PC-3 (cell line): ENCODE measurements at regions not wholly inside any gene's neighbourhood (a gene's known extent, or its start where the extent isn't known, plus 50 kb on each side); places are given as distances from the start of the nearest gene placed in this dataset.

ENCODE experiments used
- ATAC-seq: fragments of 200-7000 bp; cut with Tn5 transposase; 2 replicates; pipeline ENCODE4 v1.9.1; 2020; ENCODE audit warnings: mild to moderate bottlenecking, moderate library complexity
- BruUV-seq: library from RNA; stranded (reverse); fragments of 400-500 nt; replicated peaks from 2 replicates; lab custom pipeline; 2021; lab: Mats Ljungman, UMichigan
- CTCF ChIA-PET: fragments of 300-600 bp; sonication (Branson Sonifier 250); formaldehyde crosslinking; loops from one replicate; lab custom pipeline; 2022; ENCODE audit warnings: antibody characterized with exemption; lab: Charles Lee
- POLR2A ChIA-PET: fragments of 300-600 bp; sonication (Branson Sonifier 250); formaldehyde crosslinking; loops from one replicate; lab custom pipeline; 2022; ENCODE audit warnings: antibody characterized with exemption; ENCODE audit not compliant: unreplicated experiment; lab: Charles Lee
- DNase-seq: peaks from one replicate; pipeline ENCODE4 v3.0.0-alpha.2; 2015
- H2AFZ ChIP-seq: fragments of 300-600 bp; sonication (generic); 2 replicates; pipeline ENCODE4 v1.6.0; 2016; ENCODE audit warnings: antibody characterized with exemption, low read length
- H3F3A ChIP-seq: fragments of 300-600 bp; sonication (generic); one replicate; pipeline ENCODE4 v1.6.0; 2017; ENCODE audit warnings: antibody characterized with exemption, low read length, control low read depth, mild to moderate bottlenecking; ENCODE audit not compliant: unreplicated experiment
- H3K27ac ChIP-seq: fragments of 300-600 bp; sonication (generic); 2 replicates; pipeline ENCODE4 v1.5.1; 2016; ENCODE audit warnings: mild to moderate bottlenecking, low read length
- H3K27me3 ChIP-seq: fragments of 300-600 bp; sonication (generic); 2 replicates; pipeline ENCODE4 v1.6.1; 2016; ENCODE audit warnings: low read length, mixed read lengths
- H3K36me3 ChIP-seq: fragments of 300-600 bp; sonication (generic); 2 replicates; pipeline ENCODE4 v1.6.1; 2016; ENCODE audit warnings: low read depth, mixed run types, low read length, mixed read lengths
- H3K4me1 ChIP-seq: fragments of 300-600 bp; sonication (generic); 2 replicates; pipeline ENCODE4 v1.5.1; 2016; ENCODE audit warnings: low read length; ENCODE audit not compliant: insufficient read depth
- H3K4me2 ChIP-seq: fragments of 300-600 bp; sonication (generic); 2 replicates; pipeline ENCODE4 v1.6.0; 2016; ENCODE audit warnings: low read length
- H3K4me3 ChIP-seq: fragments of 300-600 bp; sonication (generic); 2 replicates; pipeline ENCODE4 v1.5.1; 2016; ENCODE audit warnings: mild to moderate bottlenecking, low read length, mixed read lengths
- H3K79me2 ChIP-seq: fragments of 300-600 bp; sonication (generic); 2 replicates; pipeline ENCODE4 v1.6.1; 2017; ENCODE audit warnings: low read length, mixed read lengths
- H3K9ac ChIP-seq: fragments of 300-600 bp; sonication (generic); 2 replicates; pipeline ENCODE4 v1.6.0; 2016; ENCODE audit warnings: mild to moderate bottlenecking, low read length
- H3K9me2 ChIP-seq: fragments of 300-600 bp; sonication (generic); replicated peaks from 2 replicates; pipeline ENCODE4 v1.6.1; 2016; ENCODE audit warnings: mixed run types, low read length, mixed read lengths
- H3K9me3 ChIP-seq: fragments of 300-600 bp; sonication (generic); 2 replicates; pipeline ENCODE4 v1.6.1; 2016; ENCODE audit warnings: low read length, mixed read lengths
- H4K20me1 ChIP-seq: fragments of 300-600 bp; sonication (generic); 2 replicates; pipeline ENCODE4 v1.6.1; 2016; ENCODE audit warnings: low read length, mixed read lengths
- EZH2 ChIP-seq: fragments of 300-600 bp; sonication (generic); IDR thresholded peaks from one replicate; pipeline ENCODE4 v1.6.1; 2017; ENCODE audit warnings: antibody characterized with exemption, mild to moderate bottlenecking, low read length; ENCODE audit not compliant: unreplicated experiment
- EZH2phosphoT487 ChIP-seq: fragments of 300-600 bp; sonication (generic); IDR thresholded peaks from 2 replicates; pipeline ENCODE4 v1.6.1; 2018; ENCODE audit warnings: mild to moderate bottlenecking, antibody characterized with exemption, low read length, borderline replicate concordance
- intact Hi-C: fragments of 100-400 bp; cut with micrococcal nuclease; formaldehyde crosslinking; loops from 2 replicates; pipeline ENCODE4 v1.9.0; 2023
- TF ChIP-seq, protein P1 (sequence below): fragments of 300-600 bp; sonication (generic); conservative IDR thresholded peaks from 2 replicates; pipeline ENCODE4 v1.5.1; 2017; ENCODE audit warnings: antibody characterized with exemption, low read depth, mild to moderate bottlenecking, low read length

DNA sequence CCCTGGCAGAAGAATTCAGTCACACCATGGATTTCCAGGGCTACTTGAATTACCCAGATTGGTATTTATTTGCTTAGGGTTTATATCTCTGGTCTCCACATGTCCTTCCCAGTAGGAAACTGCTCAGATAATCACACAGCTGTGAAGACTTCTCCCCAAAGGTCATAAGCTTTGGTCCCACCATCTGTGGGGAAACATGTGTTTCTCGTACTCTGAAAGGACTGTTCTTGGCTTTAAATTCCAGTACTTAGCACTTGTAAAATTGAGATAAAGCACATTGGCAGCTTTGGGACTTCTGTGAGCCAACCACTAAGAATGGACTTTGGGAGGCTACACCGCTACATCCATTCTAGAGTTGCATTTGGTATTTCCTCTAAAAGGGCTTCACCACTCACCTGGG, 205.3 kb upstream of the FOXA2 start:
- no peaks in the 10 kb centered on the region for H3K9me3 ChIP-seq
- DNase-seq, result no peak
- no peak overlapping the region for H2AFZ ChIP-seq
- ChIA-PET CTCF (no interaction called here), POLR2A (no interaction called here)
- no peak overlapping the region for H3K9ac ChIP-seq
- no peaks in the 10 kb centered on the region for H3F3A ChIP-seq
- TF ChIP-seq EZH2phosphoT487 (no peak), EZH2 (no peak)
- TF ChIP-seq, protein P1, sequence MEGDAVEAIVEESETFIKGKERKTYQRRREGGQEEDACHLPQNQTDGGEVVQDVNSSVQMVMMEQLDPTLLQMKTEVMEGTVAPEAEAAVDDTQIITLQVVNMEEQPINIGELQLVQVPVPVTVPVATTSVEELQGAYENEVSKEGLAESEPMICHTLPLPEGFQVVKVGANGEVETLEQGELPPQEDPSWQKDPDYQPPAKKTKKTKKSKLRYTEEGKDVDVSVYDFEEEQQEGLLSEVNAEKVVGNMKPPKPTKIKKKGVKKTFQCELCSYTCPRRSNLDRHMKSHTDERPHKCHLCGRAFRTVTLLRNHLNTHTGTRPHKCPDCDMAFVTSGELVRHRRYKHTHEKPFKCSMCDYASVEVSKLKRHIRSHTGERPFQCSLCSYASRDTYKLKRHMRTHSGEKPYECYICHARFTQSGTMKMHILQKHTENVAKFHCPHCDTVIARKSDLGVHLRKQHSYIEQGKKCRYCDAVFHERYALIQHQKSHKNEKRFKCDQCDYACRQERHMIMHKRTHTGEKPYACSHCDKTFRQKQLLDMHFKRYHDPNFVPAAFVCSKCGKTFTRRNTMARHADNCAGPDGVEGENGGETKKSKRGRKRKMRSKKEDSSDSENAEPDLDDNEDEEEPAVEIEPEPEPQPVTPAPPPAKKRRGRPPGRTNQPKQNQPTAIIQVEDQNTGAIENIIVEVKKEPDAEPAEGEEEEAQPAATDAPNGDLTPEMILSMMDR, result no peak
- no peak overlapping the region for H3K27ac ChIP-seq
- ATAC-seq, result no peak
- H3K79me2 ChIP-seq, result no peaks in the 10 kb centered on the region
- H4K20me1 ChIP-seq, result no peaks in the 10 kb centered on the region
- peaks cover 28% of the 10 kb centered on the region for H3K4me1 ChIP-seq
- no peaks in the 10 kb centered on the region for H3K36me3 ChIP-seq
- intact Hi-C loops, result no loop called here
- H3K27me3 ChIP-seq, result no peaks in the 10 kb centered on the region
- H3K4me2 ChIP-seq, result no peak overlapping the region
- no peak overlapping the region for H3K4me3 ChIP-seq
- no peaks in the 10 kb centered on the region for H3K9me2 ChIP-seq
- BruUV-seq, result no TSS peak

DNA sequence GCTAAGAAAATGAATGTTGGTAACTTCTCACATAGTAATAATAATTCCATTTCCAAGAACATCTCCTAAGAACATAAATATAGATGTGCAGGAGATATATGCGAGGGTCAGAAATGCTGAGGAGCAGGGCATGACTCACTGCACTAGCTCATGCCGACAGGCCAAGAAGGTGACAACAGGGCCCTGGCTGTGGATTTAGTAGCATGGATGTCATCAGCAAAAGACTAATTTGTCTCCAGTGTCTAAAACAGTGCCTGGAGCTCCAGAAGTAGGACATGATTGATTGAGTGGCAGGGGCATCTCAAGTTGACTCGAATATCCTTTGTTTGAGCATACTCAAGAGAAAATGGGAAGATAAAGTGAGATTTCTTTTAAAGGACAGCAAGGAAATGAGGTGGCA, 207.0 kb upstream of the FOXA2 start:
- DNase-seq (no peak), ATAC-seq (no peak)
- intact Hi-C loops, result no loop called here
- TF ChIP-seq EZH2phosphoT487 (no peak), EZH2 (no peak)
- TF ChIP-seq, protein P1, result no peak
- no peak overlapping the region for H2AFZ ChIP-seq
- no peaks in the 10 kb centered on the region for H3K79me2 ChIP-seq
- H3K4me3 ChIP-seq, result no peak overlapping the region
- ChIA-PET CTCF (no interaction called here), POLR2A (no interaction called here)
- no peaks in the 10 kb centered on the region for H3F3A ChIP-seq
- no peaks in the 10 kb centered on the region for H3K9me2 ChIP-seq
- BruUV-seq, result no TSS peak
- H3K4me1 ChIP-seq, result peaks cover 45% of the 10 kb centered on the region
- H3K27me3 ChIP-seq, result no peaks in the 10 kb centered on the region
- H4K20me1 ChIP-seq, result no peaks in the 10 kb centered on the region
- no peaks in the 10 kb centered on the region for H3K36me3 ChIP-seq
- no peak overlapping the region for H3K9ac ChIP-seq
- no peaks in the 10 kb centered on the region for H3K9me3 ChIP-seq
- H3K27ac ChIP-seq, result peak overlapping the region; percentile 34
- peak overlapping the region; percentile 21; the same call in 1 of the 2 replicates for H3K4me2 ChIP-seq

DNA sequence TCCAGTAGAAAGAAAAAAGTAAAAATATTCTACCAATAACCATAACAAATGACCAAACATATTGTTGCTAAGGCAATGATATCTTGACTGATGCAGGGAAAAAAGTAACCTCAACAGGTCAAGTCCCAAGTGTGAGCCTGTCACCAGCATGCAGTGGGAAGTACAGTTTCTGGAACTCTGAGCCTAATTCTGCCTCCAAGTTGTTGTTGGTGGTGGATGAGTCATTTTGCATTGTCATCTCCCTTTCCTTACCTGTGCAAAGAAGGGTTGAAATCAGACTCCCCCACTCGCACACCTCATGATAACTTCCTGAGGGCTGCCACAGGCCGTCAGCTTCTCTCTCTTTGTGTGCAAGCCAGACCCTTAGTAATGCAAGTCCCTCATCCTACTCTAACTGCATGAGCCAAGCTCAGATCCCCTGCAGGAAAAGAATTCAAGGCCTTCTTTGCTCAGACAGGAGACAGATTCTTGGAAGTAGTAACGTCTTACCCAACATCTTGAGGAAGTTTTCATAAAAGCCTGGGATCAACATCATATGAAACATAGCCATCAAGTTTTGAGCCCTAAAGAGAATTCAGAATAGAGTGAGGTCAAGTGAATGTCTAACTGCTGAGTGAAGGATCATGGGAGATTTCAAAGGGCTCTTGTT, 207.6 kb upstream of the FOXA2 start:
- TF ChIP-seq, protein P1, result no peak
- TF ChIP-seq EZH2phosphoT487, result no peak
- Histone ChIP-seq H3K9ac (no peak overlapping the region), H3K9me2 (no peaks in the 10 kb centered on the region), H3K27me3 (no peaks in the 10 kb centered on the region), H3K4me2 (peak overlapping the region; percentile 21), H3K4me1 (peaks cover 49% of the 10 kb centered on the region), H2AFZ (peak overlapping the region; percentile 18; the same call in 1 of the 2 replicates), H3K79me2 (no peaks in the 10 kb centered on the region), H3K9me3 (no peaks in the 10 kb centered on the region), H3K36me3 (no peaks in the 10 kb centered on the region), H3F3A (no peaks in the 10 kb centered on the region), H3K4me3 (no peak overlapping the region), H4K20me1 (no peaks in the 10 kb centered on the region), H3K27ac (peak overlapping the region; percentile 56)
- intact Hi-C loops, result no loop called here
- ATAC-seq, result no peak
- BruUV-seq, result no TSS peak
- ChIA-PET POLR2A (no interaction called here), CTCF (no interaction called here)
- peak; percentile 87 for DNase-seq
